GM18526 (cell line): ENCODE measurements at regions not wholly inside any gene's neighbourhood (a gene's known extent, or its start where the extent isn't known, plus 50 kb on each side); places are given as distances from the start of the nearest gene placed in this dataset.

Source experiments
- POLR2A ChIP-seq: IDR thresholded peaks from 3 replicates; pipeline ENCODE4 v1.6.1; 2011; ENCODE audit not compliant: insufficient read length; ENCODE audit errors: extremely low read depth

DNA sequence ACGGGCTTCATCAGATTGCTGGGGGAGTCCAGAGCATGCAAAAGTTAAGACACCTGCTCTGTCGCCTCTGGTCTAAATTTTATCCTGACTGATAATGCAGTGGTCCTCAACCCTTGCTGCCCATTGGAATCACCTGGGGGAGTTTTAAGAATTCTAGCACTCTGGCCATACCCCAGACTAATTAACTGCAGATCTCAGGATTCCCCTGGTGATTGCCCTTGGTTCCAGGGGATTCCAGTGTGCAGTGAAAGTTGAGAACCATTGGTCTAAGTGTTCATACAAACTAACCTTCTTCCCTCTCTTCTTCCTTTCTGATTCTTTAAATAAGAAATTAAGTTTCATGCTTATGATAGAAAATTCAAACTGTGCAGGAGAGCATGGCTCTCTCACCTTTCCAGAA, 105.7 kb upstream of the MGAT5 start:
- TF ChIP-seq POLR2A: no peak

DNA sequence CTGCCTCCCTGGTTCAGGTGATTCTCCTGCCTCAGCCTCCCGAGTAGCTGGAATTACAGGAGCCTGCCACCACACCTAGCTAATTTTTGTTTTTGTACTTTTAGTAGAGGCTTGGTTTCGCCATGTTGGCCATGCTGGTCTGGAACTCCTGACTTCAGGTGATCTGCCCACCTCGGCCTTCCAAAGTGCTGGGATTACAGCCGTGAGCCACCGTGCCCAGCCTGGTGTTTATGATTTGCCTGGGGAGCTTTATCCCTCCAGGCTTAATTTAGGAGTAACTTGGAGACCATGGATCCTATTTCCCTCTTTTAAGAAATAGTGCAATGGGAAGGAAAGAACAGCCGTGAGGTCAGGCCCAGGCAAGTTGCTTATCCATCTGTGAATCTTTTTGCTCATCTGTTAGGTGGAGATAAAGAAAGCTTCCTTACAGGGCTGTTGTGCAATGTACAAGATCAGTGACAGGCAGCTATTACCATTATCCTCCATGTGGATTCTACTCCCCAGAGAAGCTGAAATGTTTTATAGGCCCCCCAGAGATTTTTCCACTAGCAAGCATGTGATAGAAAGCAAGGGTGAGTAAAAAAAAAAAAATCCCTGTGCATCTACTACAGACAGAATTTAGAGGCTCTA, 104.9 kb upstream of the MGAT5 start:
- TF ChIP-seq POLR2A: no peak

DNA sequence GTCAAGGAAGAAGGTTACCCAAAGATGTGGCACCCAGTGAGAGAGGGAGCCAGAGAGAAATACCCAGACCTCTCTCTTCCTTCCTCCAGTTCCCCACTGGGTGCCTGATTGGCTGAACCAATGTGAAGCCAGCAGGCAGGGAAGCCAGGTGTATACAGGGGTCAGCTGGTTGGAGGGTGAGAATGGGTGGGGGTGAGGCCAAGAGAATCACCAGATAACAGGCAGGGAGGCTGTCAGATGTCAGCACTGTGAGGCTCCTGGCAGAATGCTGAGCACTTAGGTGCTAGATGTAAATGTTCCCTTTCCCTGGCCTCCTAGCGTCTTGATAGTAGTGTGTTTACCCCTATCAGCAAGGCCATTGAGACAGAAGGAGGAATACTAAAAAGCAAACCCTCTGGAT, 104.0 kb upstream of the MGAT5 start:
- TF ChIP-seq POLR2A: no peak

DNA sequence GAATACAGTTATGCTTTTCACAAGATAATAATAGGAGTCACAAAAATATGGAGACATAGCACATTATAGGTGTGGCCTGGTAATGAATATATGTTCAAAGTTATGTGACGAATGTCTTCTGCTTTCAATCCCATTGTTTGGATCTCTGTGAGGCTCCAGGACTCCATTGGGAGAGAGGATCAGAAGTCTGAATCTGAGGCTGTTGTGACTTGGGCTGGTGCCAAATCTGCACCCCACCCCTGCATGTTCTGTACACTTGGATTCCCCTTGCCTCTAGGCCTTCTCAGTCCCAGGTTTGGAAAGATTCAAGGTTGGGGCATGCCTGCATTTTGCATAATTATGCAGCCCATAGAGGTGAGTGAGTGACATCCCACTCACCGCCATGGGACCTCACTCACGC, 103.1 kb upstream of the MGAT5 start:
- TF ChIP-seq POLR2A: no peak

DNA sequence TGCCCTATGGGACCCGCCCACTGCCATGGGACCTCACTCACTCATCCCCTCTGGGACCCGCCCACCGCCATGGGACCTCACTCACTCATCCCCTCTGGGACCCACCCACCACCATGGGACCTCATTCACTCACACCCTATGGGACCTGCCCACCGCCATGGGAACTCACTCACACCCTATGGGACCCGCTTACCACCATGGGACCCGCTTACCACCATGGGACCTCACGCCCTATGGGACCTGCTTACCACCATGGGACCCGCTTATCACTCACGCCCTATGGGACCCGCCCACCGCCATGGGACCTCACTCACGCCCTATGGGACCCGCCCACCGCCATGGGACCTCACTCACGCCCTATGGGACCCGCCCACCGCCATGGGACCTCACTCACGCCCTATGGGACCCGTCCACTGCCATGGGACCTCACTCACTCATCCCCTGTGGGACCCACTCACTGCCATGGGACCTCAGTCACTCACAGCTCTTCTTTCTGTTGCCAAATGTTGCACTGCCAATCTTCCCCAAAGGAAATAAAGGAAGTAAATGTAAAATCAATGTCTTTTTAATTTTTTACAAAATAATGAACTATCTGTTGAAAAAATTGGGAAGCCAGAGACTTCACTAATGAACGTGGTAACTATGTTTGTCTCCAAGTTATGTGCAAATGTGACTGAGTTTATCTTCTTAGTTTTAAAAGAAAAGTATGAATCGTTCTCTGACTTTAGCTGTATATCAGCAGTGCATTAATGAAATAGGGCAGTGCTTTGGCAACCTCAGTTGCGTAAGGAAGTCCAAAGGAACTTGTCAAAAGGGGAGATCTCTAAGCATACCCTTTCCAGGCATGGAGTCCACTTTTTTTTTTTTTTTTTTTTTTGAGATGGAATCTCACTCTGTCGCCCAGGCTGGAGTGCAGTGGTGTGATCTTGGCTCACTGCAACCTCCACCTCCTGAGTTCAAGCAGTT, 101.5 kb upstream of the MGAT5 start:
- TF ChIP-seq POLR2A: no peak

DNA sequence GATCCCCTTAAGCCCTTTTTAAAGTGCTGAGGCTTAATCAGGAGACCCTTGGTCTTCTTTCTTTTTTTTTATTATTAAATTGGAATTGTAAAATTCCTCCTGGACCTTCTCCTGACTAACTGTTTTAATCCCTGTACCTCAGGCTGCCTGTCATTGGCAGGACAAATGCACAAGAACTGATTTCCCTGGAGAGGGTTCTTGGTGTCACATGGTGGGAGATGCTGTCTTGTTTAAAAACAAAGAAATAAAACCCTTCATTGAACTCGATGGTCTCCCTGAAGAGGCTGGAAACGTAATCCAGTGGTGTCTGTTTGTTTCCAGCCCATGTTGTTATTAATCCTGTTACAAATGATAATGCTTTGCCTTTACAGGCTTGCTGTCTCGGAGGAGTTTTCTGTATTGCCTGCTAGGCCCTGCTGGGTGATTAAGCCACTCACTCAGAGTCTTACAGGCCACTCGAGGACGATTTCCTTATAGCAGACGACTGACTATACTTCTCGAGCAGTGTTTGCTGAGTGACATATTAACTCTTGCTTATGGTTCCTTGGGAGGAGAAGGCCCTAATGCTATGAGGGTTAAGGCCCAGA, 100.5 kb upstream of the MGAT5 start:
- no peak for TF ChIP-seq POLR2A

DNA sequence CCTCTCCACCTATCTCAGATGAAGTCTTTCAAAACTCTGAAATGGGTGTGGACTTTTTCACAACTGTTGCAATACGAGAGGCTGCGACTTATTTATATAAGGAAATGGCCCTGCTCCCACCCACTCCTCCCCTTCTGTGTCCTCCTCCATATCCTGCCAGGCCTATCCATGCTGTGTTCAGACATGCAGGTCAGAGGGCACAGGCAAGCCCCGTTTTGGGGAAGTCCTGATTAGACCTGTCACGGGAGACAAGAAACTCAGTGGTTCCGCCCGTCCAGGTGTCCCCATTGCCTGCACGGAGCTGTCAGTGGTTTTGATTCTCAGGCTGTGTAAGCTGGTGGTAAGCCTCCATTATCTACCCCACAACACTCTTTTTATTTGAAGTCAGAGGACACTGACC, 99.6 kb upstream of the MGAT5 start:
- no peak for TF ChIP-seq POLR2A

DNA sequence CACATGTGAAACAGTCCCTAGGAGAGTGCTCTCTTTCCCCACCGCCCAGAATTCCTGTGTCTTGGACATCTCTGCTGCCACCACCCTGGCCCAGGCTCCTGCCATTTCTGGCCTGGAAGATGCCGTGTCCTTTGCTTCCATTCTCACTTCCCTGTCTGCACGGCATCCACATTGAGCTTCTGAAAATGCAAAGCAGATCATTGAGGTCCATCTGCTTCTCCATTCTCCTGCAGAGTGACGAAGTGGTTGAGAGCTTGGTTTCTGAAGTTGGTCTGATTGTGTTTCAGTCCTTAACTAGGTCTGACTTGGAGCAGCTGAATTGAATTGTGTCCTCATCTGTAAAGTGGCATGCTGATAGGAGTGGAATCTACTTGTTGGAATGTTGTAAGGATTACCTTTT, 98.7 kb upstream of the MGAT5 start:
- no peak for TF ChIP-seq POLR2A

DNA sequence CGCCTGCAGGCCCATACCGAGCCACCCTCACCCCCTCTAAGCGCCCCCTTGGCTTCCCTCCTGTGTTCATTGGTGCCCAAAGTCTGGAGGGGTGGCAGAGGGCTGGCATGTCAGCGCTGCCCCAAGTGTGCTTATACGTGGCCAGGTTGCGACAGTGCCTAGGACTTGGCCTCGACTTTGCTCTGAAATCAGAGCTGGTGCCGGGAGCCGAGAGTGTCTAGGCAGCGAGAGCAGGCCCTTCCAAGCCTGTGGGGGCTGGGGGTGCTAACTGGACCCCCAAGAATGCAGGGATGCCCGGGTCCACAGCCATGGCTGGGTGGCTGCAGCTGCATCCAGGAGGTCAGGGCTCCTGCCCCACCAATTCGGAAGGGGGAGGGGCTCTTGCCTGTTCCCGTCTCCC, 95.6 kb upstream of the MGAT5 start:
- no peak for TF ChIP-seq POLR2A

DNA sequence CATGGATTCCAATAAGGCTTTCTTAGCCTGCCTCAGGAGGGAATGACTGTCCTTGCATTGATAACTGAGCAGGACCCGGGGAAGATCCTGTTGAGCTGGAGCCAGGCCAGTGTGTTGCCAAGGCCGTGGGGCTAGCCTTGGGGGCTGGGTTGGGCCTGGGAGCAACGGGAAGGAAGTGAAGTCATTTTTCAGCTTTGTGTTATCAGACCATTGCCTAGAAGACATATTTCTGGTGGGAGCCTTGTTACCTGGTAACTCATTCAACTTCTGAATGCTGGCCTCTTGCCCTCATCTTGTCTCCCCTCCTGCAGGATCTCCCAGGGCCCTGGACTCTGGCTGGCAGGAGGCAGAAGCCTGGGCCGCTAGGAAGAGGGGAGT, 92.7 kb upstream of the MGAT5 start:
- TF ChIP-seq POLR2A: no peak

DNA sequence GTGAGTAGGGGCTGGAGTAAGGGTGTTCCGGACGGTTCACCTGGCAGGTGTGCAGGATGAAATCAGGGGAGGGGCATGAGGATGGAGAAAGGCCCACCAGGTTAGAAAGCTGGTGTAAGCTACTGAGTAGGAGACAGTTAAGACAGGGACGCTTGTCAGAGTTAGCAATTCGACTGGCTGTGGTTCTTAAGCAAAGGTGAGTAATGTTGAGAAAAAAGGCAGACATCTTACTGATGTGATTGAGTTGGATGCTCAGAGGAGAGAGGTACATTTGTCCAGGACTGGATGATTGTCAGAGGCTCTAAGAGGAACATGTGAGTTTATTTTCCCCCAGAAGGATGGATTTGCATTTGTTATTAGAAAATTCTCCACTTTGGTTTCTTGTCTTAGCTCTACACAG, 90.5 kb upstream of the MGAT5 start:
- no peak for TF ChIP-seq POLR2A

DNA sequence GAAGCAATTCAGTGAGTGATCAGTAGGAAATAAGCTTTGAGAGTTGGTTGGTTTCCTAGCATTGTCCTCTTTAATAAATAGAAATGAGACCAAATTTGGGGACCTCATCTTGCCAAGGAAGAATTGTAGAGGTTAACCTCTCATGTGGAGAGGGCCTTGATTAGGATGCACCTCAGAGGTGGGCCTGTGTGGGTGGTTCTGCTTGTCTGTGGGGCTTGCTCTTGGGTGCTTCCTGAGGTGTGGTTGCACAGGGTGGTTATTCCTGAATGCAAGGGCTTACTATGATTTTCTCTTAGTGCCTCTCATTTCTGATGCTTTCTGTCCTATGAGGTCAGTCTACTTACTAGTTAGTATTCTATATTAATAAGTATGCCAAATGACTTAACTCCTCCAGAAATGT, 89.6 kb upstream of the MGAT5 start:
- TF ChIP-seq POLR2A: no peak

DNA sequence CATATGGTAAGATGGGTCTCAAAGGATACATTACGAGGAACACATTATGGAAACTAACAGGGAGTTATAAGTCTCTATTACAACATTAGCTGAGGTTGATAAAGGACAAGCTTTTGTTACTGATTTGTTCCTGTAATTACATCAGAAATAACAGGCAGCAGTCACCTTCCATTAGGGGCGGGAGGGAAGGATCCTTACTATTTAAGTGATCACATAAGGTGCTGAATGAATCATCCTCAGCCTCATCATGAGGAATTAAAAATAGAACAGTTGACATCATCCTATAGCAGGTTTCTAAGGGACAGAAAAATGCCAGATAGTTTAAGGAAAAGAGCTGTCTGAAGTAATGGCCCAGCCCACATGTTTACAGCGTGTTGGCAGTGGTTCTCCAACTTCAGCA, 86.9 kb upstream of the MGAT5 start:
- no peak for TF ChIP-seq POLR2A

DNA sequence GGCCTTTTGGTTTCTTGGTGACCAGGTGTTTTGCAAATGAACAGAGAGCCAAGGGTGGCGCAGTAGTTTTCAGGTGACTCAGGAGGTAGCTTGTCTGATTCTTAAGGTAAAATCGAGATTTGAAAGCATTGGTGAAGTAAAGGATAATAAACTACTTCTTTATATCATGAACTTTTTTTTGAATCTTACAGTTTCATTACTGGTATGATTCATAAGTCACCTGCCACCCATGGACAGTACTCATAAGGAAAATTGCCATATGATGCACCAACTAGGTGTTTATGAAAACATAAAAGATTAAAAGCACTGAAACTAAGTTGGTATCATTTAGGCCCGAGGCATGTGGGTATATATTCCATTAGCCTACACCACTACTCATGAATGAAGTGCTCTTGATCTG, 84.1 kb upstream of the MGAT5 start:
- TF ChIP-seq POLR2A: no peak

DNA sequence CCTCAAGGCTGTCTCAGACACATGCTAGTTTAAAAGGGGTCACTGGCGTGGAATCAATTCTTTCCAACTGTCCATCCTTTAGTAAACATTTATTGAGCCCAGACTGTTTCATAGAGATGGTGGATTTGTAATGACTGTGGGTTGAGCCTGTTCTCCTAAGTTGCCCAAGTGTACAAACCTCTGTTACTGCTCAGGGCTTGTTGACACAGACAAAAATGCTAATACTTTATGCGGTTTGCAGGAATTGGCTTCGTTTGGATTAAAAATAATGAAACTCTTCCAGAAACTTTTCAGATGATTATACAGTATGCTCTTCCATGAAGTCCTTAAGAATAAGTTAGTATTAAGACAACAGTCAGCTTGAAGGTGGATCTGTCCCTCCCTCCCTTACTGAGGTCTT, 83.6 kb upstream of the MGAT5 start:
- no peak for TF ChIP-seq POLR2A

DNA sequence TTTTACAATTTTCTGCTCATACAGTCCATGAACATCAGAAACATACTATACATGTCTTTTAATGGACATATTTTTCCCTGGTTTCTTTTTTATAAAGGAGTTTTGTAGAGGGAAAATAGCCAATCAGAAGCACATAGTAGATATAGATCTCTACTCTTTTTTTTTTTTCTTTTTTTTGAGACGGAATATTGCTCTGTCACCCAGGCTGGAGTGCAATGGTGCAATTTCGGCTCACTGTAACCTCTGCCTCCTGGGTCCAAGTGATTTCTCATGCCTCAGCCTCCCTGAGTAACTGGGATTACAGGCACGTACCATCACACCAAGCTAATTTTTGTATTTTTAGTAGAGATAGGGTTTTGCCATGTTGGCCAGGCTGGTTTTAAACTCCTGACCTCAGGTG, 83.2 kb upstream of the MGAT5 start:
- no peak for TF ChIP-seq POLR2A
